ENCODE measurements at regions not wholly inside any gene's neighbourhood (a gene's known extent, or its start where the extent isn't known, plus 50 kb on each side); places are given as distances from the start of the nearest gene placed in this dataset.

DNA sequence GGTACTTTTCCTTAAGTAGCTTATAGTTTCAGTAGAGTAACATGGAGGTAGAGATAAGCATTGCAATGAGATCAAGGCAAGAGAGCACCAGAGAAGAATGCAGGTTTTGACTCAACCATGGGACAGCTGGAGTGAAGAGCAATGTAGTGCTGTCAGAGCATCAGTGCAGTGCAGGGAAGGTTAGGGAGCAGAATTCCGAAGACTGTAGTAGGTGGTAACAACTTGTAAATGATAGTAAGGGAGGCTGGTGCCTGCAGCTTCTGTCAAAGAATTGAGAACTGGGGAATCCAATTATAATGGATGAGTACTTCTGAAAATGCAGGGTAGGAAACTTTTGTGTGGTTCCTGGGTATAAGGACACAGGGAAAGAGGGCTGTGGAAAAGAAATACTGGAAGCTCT lies 183.2 kb downstream of the KCNS3 start:
- 88 to 100% methylated on average over 1 of the region's 1 CpG for WGBS, 2 donors
- H3K4me3 ChIP-seq, result no peak overlapping the region
- no peak for DNase-seq
- no peak for TF ChIP-seq POLR2A (IDR thresholded peaks at IDR 0.05)
- TF ChIP-seq, protein P1, sequence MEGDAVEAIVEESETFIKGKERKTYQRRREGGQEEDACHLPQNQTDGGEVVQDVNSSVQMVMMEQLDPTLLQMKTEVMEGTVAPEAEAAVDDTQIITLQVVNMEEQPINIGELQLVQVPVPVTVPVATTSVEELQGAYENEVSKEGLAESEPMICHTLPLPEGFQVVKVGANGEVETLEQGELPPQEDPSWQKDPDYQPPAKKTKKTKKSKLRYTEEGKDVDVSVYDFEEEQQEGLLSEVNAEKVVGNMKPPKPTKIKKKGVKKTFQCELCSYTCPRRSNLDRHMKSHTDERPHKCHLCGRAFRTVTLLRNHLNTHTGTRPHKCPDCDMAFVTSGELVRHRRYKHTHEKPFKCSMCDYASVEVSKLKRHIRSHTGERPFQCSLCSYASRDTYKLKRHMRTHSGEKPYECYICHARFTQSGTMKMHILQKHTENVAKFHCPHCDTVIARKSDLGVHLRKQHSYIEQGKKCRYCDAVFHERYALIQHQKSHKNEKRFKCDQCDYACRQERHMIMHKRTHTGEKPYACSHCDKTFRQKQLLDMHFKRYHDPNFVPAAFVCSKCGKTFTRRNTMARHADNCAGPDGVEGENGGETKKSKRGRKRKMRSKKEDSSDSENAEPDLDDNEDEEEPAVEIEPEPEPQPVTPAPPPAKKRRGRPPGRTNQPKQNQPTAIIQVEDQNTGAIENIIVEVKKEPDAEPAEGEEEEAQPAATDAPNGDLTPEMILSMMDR (IDR thresholded peaks at IDR 0.05), result no peak
- no peak overlapping the region for H3K27ac ChIP-seq
- intact Hi-C loops (cut with DNase I; ENCODE audit: low total_unique reads), result no loop called here
- H3K36me3 ChIP-seq (ENCODE audit: low read depth, missing control alignments), result no peaks in the 10 kb centered on the region
- H3K9me3 ChIP-seq, result no peaks in the 10 kb centered on the region
- no peaks in the 10 kb centered on the region for H3K27me3 ChIP-seq
- peaks cover 7% of the 10 kb centered on the region for H3K4me1 ChIP-seq

DNA sequence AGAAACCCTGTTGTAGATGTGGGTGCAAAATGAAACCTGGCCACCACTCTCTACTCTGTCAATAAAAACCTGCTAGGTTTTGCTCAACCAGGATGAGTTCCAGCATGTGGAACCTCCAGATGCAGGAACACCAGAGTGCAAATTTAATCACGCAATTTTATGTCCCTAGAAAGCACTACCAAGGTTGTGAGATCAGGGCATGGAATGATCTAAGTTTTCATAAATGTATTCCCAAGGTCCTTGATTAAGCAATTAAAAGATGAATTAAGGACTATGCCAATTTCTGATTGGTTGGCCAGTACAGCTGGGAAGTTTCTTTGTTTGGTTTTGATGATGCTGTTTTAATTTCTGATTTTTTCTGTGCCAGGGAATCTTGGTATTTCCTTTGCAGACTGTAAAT lies 179.2 kb downstream of the KCNS3 start:
- Histone ChIP-seq H3K4me1 (no peaks in the 10 kb centered on the region), H3K9me3 (no peaks in the 10 kb centered on the region), H3K27ac (no peak overlapping the region), H3K36me3 (ENCODE audit: low read depth, missing control alignments) (no peaks in the 10 kb centered on the region), H3K4me3 (no peak overlapping the region), H3K27me3 (no peaks in the 10 kb centered on the region)
- no peak for DNase-seq
- TF ChIP-seq, protein P1 (IDR thresholded peaks at IDR 0.05), result no peak
- TF ChIP-seq POLR2A (IDR thresholded peaks at IDR 0.05), result no peak
- WGBS, 2 donors, result 71 to 83% methylated on average over 1 of the region's 1 CpG
- intact Hi-C loops (cut with DNase I; ENCODE audit: low total_unique reads), result no loop called here

DNA sequence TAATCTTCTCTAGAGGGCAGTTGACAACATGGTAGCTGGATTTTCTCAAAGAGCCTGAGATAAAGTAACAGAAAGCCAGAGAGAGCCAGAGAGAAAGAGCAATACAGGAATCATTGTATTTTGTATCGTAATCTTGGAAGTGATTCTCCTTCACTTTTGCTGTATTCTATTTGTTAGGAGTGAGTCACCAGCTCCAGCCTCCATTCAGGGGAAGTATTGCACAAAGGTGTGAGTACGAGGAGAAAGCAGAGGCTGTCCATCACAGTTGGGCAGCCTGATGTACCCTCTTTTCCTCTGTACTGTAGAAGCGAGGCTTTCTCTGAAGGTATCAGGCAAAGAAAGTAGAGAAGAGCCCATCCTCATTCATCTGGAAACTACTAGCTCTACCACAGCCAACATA lies 176.8 kb downstream of the KCNS3 start:
- TF ChIP-seq, protein P1 (IDR thresholded peaks at IDR 0.05), result no peak
- TF ChIP-seq POLR2A (IDR thresholded peaks at IDR 0.05), result no peak
- WGBS, 2 donors, result 85 to 96% methylated on average over 3 of the region's 3 CpGs

DNA sequence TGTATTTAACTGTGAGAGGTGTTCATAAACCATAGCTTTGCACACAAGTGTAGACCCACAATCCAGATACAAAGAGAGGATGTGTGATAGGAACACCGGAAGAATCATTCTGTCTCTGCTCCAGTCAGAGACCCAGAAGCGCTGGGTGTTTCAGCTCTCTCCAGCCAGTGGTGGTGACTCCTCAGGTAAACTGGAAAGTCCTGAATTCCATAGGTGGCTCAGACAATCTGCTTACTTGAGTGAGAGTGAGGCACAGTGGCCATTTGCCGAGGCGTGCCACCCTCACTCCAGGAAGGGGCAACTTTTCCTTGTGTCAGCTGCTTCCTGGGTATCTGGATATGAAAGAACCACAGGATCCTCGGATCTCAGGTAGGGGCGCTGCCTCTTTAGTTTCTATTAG lies 171.5 kb downstream of the KCNS3 start:
- DNase-seq, result no peak
- WGBS, 2 donors, result 97% methylated on average over 6 of the region's 6 CpGs
- TF ChIP-seq, protein P1 (IDR thresholded peaks at IDR 0.05), result no peak
- TF ChIP-seq POLR2A (IDR thresholded peaks at IDR 0.05), result no peak

More for the DNA sequence above, 176.8 kb downstream of the KCNS3 start:
- Histone ChIP-seq H3K27me3 (no peaks in the 10 kb centered on the region), H3K4me1 (no peaks in the 10 kb centered on the region), H3K9me3 (no peaks in the 10 kb centered on the region), H3K36me3 (ENCODE audit: low read depth, missing control alignments) (no peaks in the 10 kb centered on the region), H3K4me3 (no peak overlapping the region), H3K27ac (no peak overlapping the region)
- intact Hi-C loops (cut with DNase I; ENCODE audit: low total_unique reads), result no loop called here
- DNase-seq, result no peak

DNA sequence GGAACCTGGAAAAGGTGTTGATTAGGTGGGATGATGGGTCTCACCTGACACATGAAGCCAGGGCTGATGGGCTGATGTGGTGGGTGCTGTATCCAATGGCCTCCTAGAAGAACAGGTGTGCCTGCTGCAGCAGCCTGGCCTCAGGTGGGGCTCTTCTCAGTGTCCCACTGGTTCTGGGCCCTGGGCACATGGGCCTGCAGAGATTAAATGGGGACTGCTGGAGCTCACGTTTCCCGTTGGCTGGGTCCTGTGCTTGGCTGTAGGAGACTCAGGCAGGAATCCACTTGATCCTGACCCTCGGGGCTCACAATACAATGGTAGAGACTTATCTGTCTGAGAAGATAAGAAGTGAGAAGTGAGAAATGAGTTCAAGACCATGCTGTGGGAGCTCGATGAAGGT lies 170.9 kb downstream of the KCNS3 start:
- Histone ChIP-seq H3K36me3 (ENCODE audit: low read depth, missing control alignments) (no peaks in the 10 kb centered on the region), H3K4me1 (no peaks in the 10 kb centered on the region), H3K27me3 (no peaks in the 10 kb centered on the region), H3K27ac (no peak overlapping the region), H3K9me3 (no peaks in the 10 kb centered on the region), H3K4me3 (no peak overlapping the region)
- TF ChIP-seq POLR2A (IDR thresholded peaks at IDR 0.05), result no peak
- TF ChIP-seq, protein P1 (IDR thresholded peaks at IDR 0.05), result no peak
- intact Hi-C loops (cut with DNase I; ENCODE audit: low total_unique reads), result no loop called here
- DNase-seq, result no peak
- 81 to 91% methylated on average over 4 of the region's 4 CpGs for WGBS, 2 donors

More for the DNA sequence above, 171.5 kb downstream of the KCNS3 start:
- intact Hi-C loops (cut with DNase I; ENCODE audit: low total_unique reads), result no loop called here
- Histone ChIP-seq H3K27me3 (no peaks in the 10 kb centered on the region), H3K4me3 (no peak overlapping the region), H3K9me3 (no peaks in the 10 kb centered on the region), H3K4me1 (no peaks in the 10 kb centered on the region), H3K27ac (no peak overlapping the region), H3K36me3 (ENCODE audit: low read depth, missing control alignments) (no peaks in the 10 kb centered on the region)

All from testis (tissue), 2 donors.